OCI-LY7 (cell line): ENCODE measurements at regions not wholly inside any gene's neighbourhood (a gene's known extent, or its start where the extent isn't known, plus 50 kb on each side); places are given as distances from the start of the nearest gene placed in this dataset.

Source experiments
- BruUV-seq: library from RNA; stranded (reverse); fragments of 400-500 nt; replicated peaks from 2 replicates; lab custom pipeline; 2021; lab: Mats Ljungman, UMichigan
- CTCF ChIA-PET: fragments of 300-600 bp; sonication (Branson Sonifier 250); formaldehyde crosslinking; loops from one replicate; lab custom pipeline; 2022; ENCODE audit warnings: antibody characterized with exemption; ENCODE audit not compliant: unreplicated experiment; lab: Charles Lee
- POLR2A ChIA-PET: fragments of 300-600 bp; sonication (Branson Sonifier 250); formaldehyde crosslinking; loops from one replicate; lab custom pipeline; 2022; ENCODE audit warnings: antibody characterized with exemption; lab: Charles Lee
- DNase-seq: peaks from one replicate; pipeline ENCODE4 v3.0.0-alpha.2; 2015; ENCODE audit warnings: low spot score
- H2AFZ ChIP-seq: fragments of 200-600 bp; sonication (generic), shearing (Covaris generic); 2 replicates; pipeline ENCODE4 v1.6.1; 2014; ENCODE audit warnings: mild to moderate bottlenecking, antibody characterized with exemption, low read length, moderate library complexity
- H3K27ac ChIP-seq: fragments of 200-600 bp; sonication (generic); 2 replicates; pipeline ENCODE4 v1.5.1; 2014; ENCODE audit warnings: mixed run types, low read depth, mild to moderate bottlenecking, moderate library complexity, low read length, inconsistent platforms; ENCODE audit not compliant: poor library complexity, severe bottlenecking
- H3K36me3 ChIP-seq: fragments of 200-600 bp; sonication (generic); 2 replicates; pipeline ENCODE4 v1.6.1; 2014; ENCODE audit warnings: mild to moderate bottlenecking, antibody characterized with exemption, low read length, moderate library complexity, mixed read lengths; ENCODE audit not compliant: insufficient read depth
- H3K4me1 ChIP-seq: fragments of 200-600 bp; sonication (generic); 2 replicates; pipeline ENCODE4 v1.5.1; 2014; ENCODE audit warnings: mild to moderate bottlenecking, low read length; ENCODE audit not compliant: insufficient read depth, poor library complexity, severe bottlenecking
- H3K4me2 ChIP-seq: fragments of 200-600 bp; sonication (generic); 2 replicates; pipeline ENCODE4 v1.6.1; 2014; ENCODE audit warnings: mild to moderate bottlenecking, low read length
- H3K4me3 ChIP-seq: fragments of 200-600 bp; sonication (generic); 2 replicates; pipeline ENCODE4 v1.5.1; 2014; ENCODE audit warnings: mild to moderate bottlenecking, low read depth, low read length; ENCODE audit not compliant: poor library complexity, severe bottlenecking
- H3K79me2 ChIP-seq: fragments of 200-600 bp; sonication (generic); 2 replicates; pipeline ENCODE4 v1.6.1; 2016; ENCODE audit warnings: low read depth, mild to moderate bottlenecking, low read length, moderate library complexity, mixed read lengths; ENCODE audit not compliant: insufficient read depth
- H3K9me2 ChIP-seq: fragments of 200-600 bp; sonication (generic); 2 replicates; pipeline ENCODE4 v1.6.1; 2016; ENCODE audit warnings: mild to moderate bottlenecking, low read length, mixed read lengths; ENCODE audit not compliant: insufficient read depth
- H3K9me3 ChIP-seq: fragments of 200-600 bp; sonication (generic); 2 replicates; pipeline ENCODE4 v1.6.1; 2014; ENCODE audit warnings: mild to moderate bottlenecking, mixed run types, low read length, mixed read lengths
- H4K20me1 ChIP-seq: fragments of 200-600 bp; sonication (generic); 2 replicates; pipeline ENCODE4 v1.6.1; 2014; ENCODE audit warnings: mild to moderate bottlenecking, antibody characterized with exemption, low read length, moderate library complexity, mixed read lengths; ENCODE audit not compliant: insufficient read depth
- EZH2phosphoT487 ChIP-seq: fragments of 200-600 bp; sonication (generic); IDR thresholded peaks from 2 replicates; pipeline ENCODE4 v1.6.1; 2018; ENCODE audit warnings: low read depth, borderline replicate concordance, mild to moderate bottlenecking, mixed run types, antibody characterized with exemption, low read length, moderate library complexity, mixed read lengths
- intact Hi-C: fragments of 100-400 bp; cut with micrococcal nuclease; formaldehyde crosslinking; loops from one replicate; pipeline ENCODE4 v1.10.0; 2022; ENCODE audit not compliant: unreplicated experiment
- TF ChIP-seq, protein P1 (sequence below): fragments of 200-600 bp; sonication (generic); conservative IDR thresholded peaks from 2 replicates; pipeline ENCODE4 v1.5.1; 2014; ENCODE audit warnings: mild to moderate bottlenecking, antibody characterized with exemption, low read length, moderate library complexity, mixed read lengths

DNA sequence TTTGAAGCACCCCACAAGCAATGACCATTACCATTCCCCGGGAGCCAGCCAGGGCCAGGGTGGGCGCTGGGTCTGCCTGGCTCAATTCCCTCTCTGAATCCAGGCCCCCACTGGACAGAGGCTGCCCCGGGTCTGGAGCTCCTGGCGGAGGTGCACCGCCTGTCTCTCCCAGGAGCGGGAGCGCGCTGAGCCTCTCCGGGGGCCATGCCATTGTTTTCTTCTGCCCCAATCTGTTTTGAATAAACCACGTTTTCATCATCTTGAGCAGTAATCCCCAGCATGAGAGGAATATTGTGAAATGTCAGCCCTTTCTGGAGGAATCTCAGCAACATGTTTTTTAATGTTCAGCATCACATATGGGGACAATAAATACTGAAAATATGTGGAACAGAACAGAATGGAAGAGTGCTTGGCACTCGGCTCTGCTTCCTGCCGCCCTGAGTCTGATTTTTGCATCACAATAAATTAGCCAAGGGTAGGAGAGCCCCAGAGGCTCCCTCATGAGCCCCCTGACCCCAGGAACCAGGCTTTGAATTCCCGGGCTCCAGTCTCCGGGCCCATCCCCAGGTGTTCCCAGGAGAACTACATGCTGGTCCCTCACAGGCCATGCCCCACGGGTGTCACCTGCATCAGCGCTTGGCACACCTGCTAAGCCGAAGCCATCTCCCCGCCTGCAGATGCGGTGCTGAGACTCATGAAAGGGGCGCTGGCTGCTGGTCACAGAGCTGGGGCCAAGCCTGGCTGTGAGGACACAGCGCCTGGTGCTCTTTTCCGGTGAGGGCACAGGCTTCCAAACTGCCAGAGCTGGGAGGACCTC is 88.8 kb downstream of the INHBB start:
- Histone ChIP-seq H3K4me1 (no peaks in the 10 kb centered on the region), H3K79me2 (no peaks in the 10 kb centered on the region), H2AFZ (no peak overlapping the region), H3K4me2 (no peak overlapping the region), H3K9me3 (no peaks in the 10 kb centered on the region), H3K4me3 (no peak overlapping the region), H3K9me2 (no peaks in the 10 kb centered on the region), H3K27ac (no peak overlapping the region), H3K36me3 (no peaks in the 10 kb centered on the region), H4K20me1 (no peaks in the 10 kb centered on the region)
- BruUV-seq, result no TSS peak
- CTCF ChIA-PET, result no interaction called here
- POLR2A ChIA-PET, result interaction anchor here (0.7 kb wide), 1 partner anchor 1499 kb away, joined by 3 read pairs; no protein-coding TSS in a partner anchor
- intact Hi-C loops, result no loop called here
- TF ChIP-seq, protein P1, sequence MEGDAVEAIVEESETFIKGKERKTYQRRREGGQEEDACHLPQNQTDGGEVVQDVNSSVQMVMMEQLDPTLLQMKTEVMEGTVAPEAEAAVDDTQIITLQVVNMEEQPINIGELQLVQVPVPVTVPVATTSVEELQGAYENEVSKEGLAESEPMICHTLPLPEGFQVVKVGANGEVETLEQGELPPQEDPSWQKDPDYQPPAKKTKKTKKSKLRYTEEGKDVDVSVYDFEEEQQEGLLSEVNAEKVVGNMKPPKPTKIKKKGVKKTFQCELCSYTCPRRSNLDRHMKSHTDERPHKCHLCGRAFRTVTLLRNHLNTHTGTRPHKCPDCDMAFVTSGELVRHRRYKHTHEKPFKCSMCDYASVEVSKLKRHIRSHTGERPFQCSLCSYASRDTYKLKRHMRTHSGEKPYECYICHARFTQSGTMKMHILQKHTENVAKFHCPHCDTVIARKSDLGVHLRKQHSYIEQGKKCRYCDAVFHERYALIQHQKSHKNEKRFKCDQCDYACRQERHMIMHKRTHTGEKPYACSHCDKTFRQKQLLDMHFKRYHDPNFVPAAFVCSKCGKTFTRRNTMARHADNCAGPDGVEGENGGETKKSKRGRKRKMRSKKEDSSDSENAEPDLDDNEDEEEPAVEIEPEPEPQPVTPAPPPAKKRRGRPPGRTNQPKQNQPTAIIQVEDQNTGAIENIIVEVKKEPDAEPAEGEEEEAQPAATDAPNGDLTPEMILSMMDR, result no peak
- TF ChIP-seq EZH2phosphoT487, result no peak
- no peak for DNase-seq

DNA sequence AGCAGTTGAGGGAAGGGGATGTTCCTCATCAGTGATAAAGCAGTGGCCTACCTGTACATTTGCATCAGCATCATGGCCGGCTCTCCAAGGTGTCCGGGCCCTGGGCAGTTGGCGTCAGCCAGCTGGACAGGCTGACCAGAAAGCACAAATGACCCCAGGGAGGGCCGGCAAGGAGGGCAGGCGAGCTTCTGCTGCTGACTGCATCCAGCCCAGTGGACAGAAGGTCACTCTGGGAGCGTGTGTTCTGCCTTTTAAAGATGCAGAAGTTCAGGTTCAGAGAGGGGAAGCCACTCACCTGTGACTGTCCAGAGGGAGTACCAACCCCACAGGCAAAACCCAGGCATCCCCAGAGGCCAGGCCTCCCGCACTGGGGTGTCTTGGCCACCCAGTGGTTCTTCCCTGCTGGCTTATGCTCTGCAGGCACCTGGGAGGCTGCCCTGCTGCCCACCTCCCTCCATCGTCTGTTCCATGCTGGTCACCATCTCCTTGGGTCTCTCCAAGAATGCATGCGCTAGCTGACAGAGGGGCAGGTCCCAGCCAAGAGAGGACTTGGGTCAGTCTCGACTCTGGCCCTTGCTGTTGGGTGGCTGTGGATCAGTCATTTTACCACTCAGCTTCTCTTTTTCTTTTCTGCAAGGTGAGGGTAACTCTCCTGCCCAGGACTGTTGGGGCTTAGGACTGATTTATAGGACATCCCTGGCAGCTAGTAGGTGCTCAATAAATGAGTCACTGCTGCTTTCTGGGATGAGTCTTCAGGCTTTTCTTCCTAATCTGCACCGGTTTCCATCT is 89.9 kb downstream of the INHBB start:
- TF ChIP-seq, protein P1, result no peak
- TF ChIP-seq EZH2phosphoT487, result no peak
- ChIA-PET CTCF (no interaction called here), POLR2A (interaction anchor here (0.6 kb wide), 1 partner anchor 350 kb away, joined by 3 read pairs; no protein-coding TSS in a partner anchor)
- no peak for DNase-seq
- Histone ChIP-seq H3K27ac (no peak overlapping the region), H3K4me2 (no peak overlapping the region), H2AFZ (no peak overlapping the region), H4K20me1 (no peaks in the 10 kb centered on the region), H3K4me1 (no peaks in the 10 kb centered on the region), H3K79me2 (no peaks in the 10 kb centered on the region), H3K9me2 (no peaks in the 10 kb centered on the region), H3K9me3 (no peaks in the 10 kb centered on the region), H3K36me3 (no peaks in the 10 kb centered on the region), H3K4me3 (no peak overlapping the region)
- BruUV-seq, result no TSS peak
- intact Hi-C loops, result no loop called here
